ENCODE measurements at regions not wholly inside any gene's neighbourhood (a gene's known extent, or its start where the extent isn't known, plus 50 kb on each side); places are given as distances from the start of the nearest gene placed in this dataset.

DNA sequence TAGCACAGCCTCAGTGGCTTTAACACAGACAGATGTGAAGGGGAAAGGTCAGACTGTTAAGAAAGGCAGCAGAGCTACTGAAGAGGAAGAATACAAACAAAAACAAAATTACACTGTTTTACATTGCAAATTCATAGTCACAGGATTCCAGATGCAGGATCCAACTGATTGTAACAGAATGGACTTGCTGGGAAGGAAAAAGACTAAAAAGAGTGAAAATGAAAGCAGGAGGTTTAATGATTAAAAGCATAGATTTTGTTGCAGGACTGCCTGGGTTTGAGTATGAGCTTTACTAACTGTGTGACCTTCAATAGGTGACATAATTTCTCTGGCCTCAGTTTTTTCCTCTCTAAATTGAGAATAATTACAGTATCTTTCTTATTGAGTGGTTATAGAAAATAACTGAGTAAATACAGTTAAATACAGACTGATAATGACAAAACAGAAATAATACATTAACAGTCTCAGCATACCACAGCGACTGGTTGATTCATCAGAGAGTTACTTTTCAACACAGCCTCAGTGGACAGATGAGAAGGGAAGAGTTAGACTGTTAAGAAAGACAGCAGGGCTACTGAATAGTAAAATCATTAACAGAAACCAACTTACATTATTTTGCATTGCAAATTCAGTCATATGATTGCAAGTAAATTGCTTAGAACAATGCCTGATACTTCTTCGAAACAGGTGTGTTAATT, 704.2 kb upstream of the TENM4 start:
- TF ChIP-seq, protein P1, sequence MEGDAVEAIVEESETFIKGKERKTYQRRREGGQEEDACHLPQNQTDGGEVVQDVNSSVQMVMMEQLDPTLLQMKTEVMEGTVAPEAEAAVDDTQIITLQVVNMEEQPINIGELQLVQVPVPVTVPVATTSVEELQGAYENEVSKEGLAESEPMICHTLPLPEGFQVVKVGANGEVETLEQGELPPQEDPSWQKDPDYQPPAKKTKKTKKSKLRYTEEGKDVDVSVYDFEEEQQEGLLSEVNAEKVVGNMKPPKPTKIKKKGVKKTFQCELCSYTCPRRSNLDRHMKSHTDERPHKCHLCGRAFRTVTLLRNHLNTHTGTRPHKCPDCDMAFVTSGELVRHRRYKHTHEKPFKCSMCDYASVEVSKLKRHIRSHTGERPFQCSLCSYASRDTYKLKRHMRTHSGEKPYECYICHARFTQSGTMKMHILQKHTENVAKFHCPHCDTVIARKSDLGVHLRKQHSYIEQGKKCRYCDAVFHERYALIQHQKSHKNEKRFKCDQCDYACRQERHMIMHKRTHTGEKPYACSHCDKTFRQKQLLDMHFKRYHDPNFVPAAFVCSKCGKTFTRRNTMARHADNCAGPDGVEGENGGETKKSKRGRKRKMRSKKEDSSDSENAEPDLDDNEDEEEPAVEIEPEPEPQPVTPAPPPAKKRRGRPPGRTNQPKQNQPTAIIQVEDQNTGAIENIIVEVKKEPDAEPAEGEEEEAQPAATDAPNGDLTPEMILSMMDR (IDR thresholded peaks at IDR 0.05): no peak

DNA sequence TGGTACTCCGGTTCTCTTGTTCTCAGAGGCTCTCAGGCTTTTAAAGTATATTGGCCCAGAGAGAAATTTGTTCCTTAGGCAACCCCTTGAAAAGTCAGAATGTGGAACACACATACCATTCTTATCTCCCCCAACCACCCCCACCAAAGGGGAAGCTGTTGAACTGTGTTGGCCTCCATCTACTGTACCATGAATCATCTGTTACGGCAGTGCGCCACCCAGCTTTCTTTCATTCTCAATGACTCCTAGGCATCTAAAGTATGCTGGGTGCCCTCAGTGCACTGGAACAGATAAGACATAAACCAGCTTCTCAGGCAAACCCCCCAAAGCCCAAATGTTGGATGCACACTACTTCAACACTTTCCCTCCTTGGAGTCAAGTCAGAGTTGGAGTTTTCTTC, 696.2 kb upstream of the TENM4 start:
- TF ChIP-seq, protein P1 (IDR thresholded peaks at IDR 0.05): no peak

- TF ChIP-seq, protein P1 (IDR thresholded peaks at IDR 0.05): no peak
These were observed 688.6 kb upstream of the TENM4 start for GRCh38 chr11:80129396-80129795.

DNA sequence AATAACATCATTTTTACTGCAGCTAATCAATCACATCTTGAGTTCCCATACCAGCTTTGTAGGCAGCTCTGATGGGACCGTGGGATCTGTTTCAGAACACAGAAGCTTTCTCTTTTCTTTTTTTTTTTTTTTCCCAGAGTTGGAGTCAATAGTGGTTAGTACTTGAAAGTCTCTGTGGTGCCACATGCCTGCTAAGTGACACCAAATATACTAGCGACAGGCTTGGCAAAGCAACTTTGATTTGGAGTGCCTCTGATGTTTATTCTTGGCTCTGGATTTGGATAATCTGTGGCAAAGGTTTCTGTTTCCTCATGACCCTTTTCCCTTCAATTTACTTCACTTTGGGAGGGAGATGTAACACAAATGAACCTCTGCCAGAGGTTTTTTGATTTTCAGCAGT, 681.4 kb upstream of the TENM4 start:
- TF ChIP-seq, protein P1 (IDR thresholded peaks at IDR 0.05): no peak

- TF ChIP-seq, protein P1 (IDR thresholded peaks at IDR 0.05): no peak
These were observed 677.2 kb upstream of the TENM4 start for GRCh38 chr11:80118073-80118472.

DNA sequence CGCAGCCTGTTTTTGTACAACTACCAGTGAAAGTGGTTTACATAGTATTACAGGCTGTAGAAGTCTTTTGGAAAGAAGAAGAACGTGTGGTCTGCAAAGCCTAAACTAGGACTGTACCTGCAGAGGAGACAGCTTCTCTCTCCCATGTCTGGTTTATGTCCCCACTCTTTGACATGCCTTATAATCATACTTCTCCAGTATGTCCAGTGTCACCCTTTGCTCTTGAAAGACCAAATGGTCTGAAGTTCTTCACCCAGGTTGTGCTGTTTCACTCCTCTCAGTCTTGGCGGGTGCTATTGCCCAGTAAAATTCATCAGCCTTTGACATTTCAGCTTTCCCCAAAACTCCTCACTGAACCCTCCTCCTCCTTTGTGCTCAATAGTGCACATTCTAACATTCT, 676.0 kb upstream of the TENM4 start:
- TF ChIP-seq, protein P1 (IDR thresholded peaks at IDR 0.05): no peak

DNA sequence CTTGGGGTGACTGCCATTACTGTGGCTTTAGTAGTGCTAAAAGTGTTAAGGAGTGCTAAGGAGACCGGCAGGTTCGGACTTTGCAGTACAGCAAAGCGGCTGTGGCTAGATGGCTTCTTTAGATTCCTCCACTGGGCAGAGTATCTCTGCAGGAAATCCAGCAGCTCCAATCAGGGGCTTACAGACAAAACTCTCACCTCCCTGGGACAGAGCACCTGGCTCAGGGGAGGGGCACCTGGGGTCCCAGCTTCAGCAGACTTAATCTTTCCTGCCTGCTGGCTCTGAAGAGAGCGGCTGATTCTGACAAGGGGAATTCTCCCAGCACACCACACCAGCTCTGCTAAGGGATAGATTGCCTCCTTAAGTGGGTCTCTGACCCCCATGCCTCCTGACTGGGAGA, 668.8 kb upstream of the TENM4 start:
- TF ChIP-seq, protein P1 (IDR thresholded peaks at IDR 0.05): no peak

DNA sequence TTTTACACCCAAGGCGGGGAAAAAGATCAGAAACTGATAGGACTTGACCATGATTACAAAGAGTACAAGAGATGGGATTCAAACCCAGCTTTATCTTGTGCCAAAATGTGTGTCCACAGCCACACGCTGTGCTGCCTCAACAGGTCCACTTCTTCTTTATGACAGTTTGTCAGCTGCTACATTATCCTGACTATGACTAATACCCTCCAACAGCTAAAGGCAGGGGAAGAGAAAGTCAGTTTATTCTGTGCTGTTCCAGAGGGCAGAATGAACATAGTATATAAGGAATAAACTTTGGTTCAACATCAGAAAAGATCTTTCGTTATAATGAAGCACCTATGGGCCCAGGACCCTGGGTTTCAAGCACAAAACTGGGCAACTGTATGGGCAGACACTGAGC, 668.2 kb upstream of the TENM4 start:
- TF ChIP-seq, protein P1 (IDR thresholded peaks at IDR 0.05): no peak
